ENCODE measurements at regions not wholly inside any gene's neighbourhood (a gene's known extent, or its start where the extent isn't known, plus 50 kb on each side); places are given as distances from the start of the nearest gene placed in this dataset.

GRCh38 chr1:54479841-54480524, 68.0 kb upstream of the ACOT11 start:
- ChIA-PET CTCF (no interaction called here), POLR2A (ENCODE audit: unreplicated experiment) (no interaction called here)
- ATAC-seq = no peak

GRCh38 chr1:54479251-54479650, 68.8 kb upstream of the ACOT11 start:
- TF ChIP-seq, protein P1, sequence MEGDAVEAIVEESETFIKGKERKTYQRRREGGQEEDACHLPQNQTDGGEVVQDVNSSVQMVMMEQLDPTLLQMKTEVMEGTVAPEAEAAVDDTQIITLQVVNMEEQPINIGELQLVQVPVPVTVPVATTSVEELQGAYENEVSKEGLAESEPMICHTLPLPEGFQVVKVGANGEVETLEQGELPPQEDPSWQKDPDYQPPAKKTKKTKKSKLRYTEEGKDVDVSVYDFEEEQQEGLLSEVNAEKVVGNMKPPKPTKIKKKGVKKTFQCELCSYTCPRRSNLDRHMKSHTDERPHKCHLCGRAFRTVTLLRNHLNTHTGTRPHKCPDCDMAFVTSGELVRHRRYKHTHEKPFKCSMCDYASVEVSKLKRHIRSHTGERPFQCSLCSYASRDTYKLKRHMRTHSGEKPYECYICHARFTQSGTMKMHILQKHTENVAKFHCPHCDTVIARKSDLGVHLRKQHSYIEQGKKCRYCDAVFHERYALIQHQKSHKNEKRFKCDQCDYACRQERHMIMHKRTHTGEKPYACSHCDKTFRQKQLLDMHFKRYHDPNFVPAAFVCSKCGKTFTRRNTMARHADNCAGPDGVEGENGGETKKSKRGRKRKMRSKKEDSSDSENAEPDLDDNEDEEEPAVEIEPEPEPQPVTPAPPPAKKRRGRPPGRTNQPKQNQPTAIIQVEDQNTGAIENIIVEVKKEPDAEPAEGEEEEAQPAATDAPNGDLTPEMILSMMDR (conservative IDR thresholded peaks at IDR 0.05; ENCODE audit: low read depth, low read length) = no peak
- TF ChIP-seq EZH2phosphoT487 (IDR thresholded peaks at IDR 0.05; ENCODE audit: borderline replicate concordance, low read length) (no peak), EZH2 (IDR thresholded peaks at IDR 0.05; ENCODE audit: low read length, unreplicated experiment) (no peak)
- Histone ChIP-seq H3K4me2 (ENCODE audit: low read length) (no peak overlapping the region), H3K4me3 (ENCODE audit: low read length) (no peak overlapping the region), H3K9me2 (replicated peaks; ENCODE audit: low read length) (no peaks in the 10 kb centered on the region), H3K4me1 (ENCODE audit: insufficient read depth, low read length) (no peaks in the 10 kb centered on the region), H4K20me1 (ENCODE audit: low read length) (no peaks in the 10 kb centered on the region), H3K9me3 (ENCODE audit: low read length) (no peaks in the 10 kb centered on the region), H3K9ac (ENCODE audit: low read length) (no peak overlapping the region), H3K79me2 (ENCODE audit: low read length) (no peaks in the 10 kb centered on the region), H3K27ac (ENCODE audit: low read length) (no peak overlapping the region), H2AFZ (ENCODE audit: low read length) (no peak overlapping the region), H3K36me3 (ENCODE audit: low read depth, low read length) (no peaks in the 10 kb centered on the region), H3K27me3 (ENCODE audit: low read length) (no peaks in the 10 kb centered on the region; the same call in 1 of the 2 replicates), H3F3A (ENCODE audit: low read length, unreplicated experiment) (no peaks in the 10 kb centered on the region)
- DNase-seq (no peak), ATAC-seq (no peak)
- BruUV-seq (replicated peaks) = no TSS peak
- CTCF ChIA-PET = no interaction called here
- intact Hi-C loops (cut with micrococcal nuclease) = no loop called here
- POLR2A ChIA-PET (ENCODE audit: unreplicated experiment) = no interaction called here

More at GRCh38 chr1:54479841-54480524, 68.0 kb upstream of the ACOT11 start:
- no peak overlapping the region for H3K27ac ChIP-seq (ENCODE audit: low read length)
- H3K36me3 ChIP-seq (ENCODE audit: low read depth, low read length) = no peaks in the 10 kb centered on the region
- TF ChIP-seq EZH2phosphoT487 (IDR thresholded peaks at IDR 0.05; ENCODE audit: borderline replicate concordance, low read length) (no peak), EZH2 (IDR thresholded peaks at IDR 0.05; ENCODE audit: low read length, unreplicated experiment) (no peak)
- TF ChIP-seq, protein P1 (conservative IDR thresholded peaks at IDR 0.05; ENCODE audit: low read depth, low read length) = no peak
- no peaks in the 10 kb centered on the region for H3K27me3 ChIP-seq (ENCODE audit: low read length)
- H3F3A ChIP-seq (ENCODE audit: low read length, unreplicated experiment) = no peaks in the 10 kb centered on the region
- no peaks in the 10 kb centered on the region for H3K4me1 ChIP-seq (ENCODE audit: insufficient read depth, low read length)
- H3K9me3 ChIP-seq (ENCODE audit: low read length) = no peaks in the 10 kb centered on the region
- no peaks in the 10 kb centered on the region for H3K79me2 ChIP-seq (ENCODE audit: low read length)
- H3K9ac ChIP-seq (ENCODE audit: low read length) = no peak overlapping the region
- no peak overlapping the region for H3K4me2 ChIP-seq (ENCODE audit: low read length)
- no TSS peak for BruUV-seq (replicated peaks)
- H3K9me2 ChIP-seq (replicated peaks; ENCODE audit: low read length) = no peaks in the 10 kb centered on the region
- no peak overlapping the region for H2AFZ ChIP-seq (ENCODE audit: low read length)
- H3K4me3 ChIP-seq (ENCODE audit: low read length) = no peak overlapping the region
- DNase-seq = no peak
- H4K20me1 ChIP-seq (ENCODE audit: low read length) = no peaks in the 10 kb centered on the region
- intact Hi-C loops (cut with micrococcal nuclease) = no loop called here

GRCh38 chr1:54477153-54477561, 70.9 kb upstream of the ACOT11 start:
- no peak for ATAC-seq
- no peak for TF ChIP-seq EZH2phosphoT487 (IDR thresholded peaks at IDR 0.05; ENCODE audit: borderline replicate concordance, low read length)
- TF ChIP-seq EZH2 (IDR thresholded peaks at IDR 0.05; ENCODE audit: low read length, unreplicated experiment) = no peak
- TF ChIP-seq, protein P1 (conservative IDR thresholded peaks at IDR 0.05; ENCODE audit: low read depth, low read length) = no peak
- no peaks in the 10 kb centered on the region for H3K79me2 ChIP-seq (ENCODE audit: low read length)
- ChIA-PET POLR2A (ENCODE audit: unreplicated experiment) (interaction anchor here (0.5 kb wide), 1 partner anchor 88 kb away, joined by 4 read pairs; no protein-coding TSS in a partner anchor), CTCF (interaction anchor here (0.6 kb wide), 1 partner anchor 524 kb away, joined by 3 read pairs; no protein-coding TSS in a partner anchor)
- no peak for DNase-seq
- no peaks in the 10 kb centered on the region for H3K36me3 ChIP-seq (ENCODE audit: low read depth, low read length)
- no peaks in the 10 kb centered on the region for H3K9me3 ChIP-seq (ENCODE audit: low read length)
- H3K4me1 ChIP-seq (ENCODE audit: insufficient read depth, low read length) = no peaks in the 10 kb centered on the region
- H3K4me3 ChIP-seq (ENCODE audit: low read length) = no peak overlapping the region
- H3K4me2 ChIP-seq (ENCODE audit: low read length) = no peak overlapping the region
- no peak overlapping the region for H3K27ac ChIP-seq (ENCODE audit: low read length)
- no peaks in the 10 kb centered on the region for H3K9me2 ChIP-seq (replicated peaks; ENCODE audit: low read length)
- H3K9ac ChIP-seq (ENCODE audit: low read length) = no peak overlapping the region
- intact Hi-C loops (cut with micrococcal nuclease) = no loop called here
- H4K20me1 ChIP-seq (ENCODE audit: low read length) = no peaks in the 10 kb centered on the region
- H3F3A ChIP-seq (ENCODE audit: low read length, unreplicated experiment) = no peaks in the 10 kb centered on the region
- H3K27me3 ChIP-seq (ENCODE audit: low read length) = no peaks in the 10 kb centered on the region; the same call in 1 of the 2 replicates
- no peak overlapping the region for H2AFZ ChIP-seq (ENCODE audit: low read length)
- no TSS peak for BruUV-seq (replicated peaks)

Data from PC-3 (cell line).